HFF-Myc (cell line): ENCODE measurements at regions not wholly inside any gene's neighbourhood (a gene's known extent, or its start where the extent isn't known, plus 50 kb on each side); places are given as distances from the start of the nearest gene placed in this dataset.

Experiments used
- DNase-seq: peaks from one replicate; pipeline ENCODE4 v3.0.0-alpha.2; 2011; ENCODE audit warnings: low read depth; ENCODE audit errors: extremely low read depth
- H3K4me3 ChIP-seq: replicated peaks from 2 replicates; pipeline ENCODE4 v1.5.1; 2011; ENCODE audit warnings: low read depth, mild to moderate bottlenecking, control low read depth, low read length
- CTCF ChIP-seq: IDR thresholded peaks from 2 replicates; pipeline ENCODE4 v1.5.1; 2012; ENCODE audit warnings: mild to moderate bottlenecking, low read depth, low read length, control low read depth; ENCODE audit errors: missing control alignments

DNA sequence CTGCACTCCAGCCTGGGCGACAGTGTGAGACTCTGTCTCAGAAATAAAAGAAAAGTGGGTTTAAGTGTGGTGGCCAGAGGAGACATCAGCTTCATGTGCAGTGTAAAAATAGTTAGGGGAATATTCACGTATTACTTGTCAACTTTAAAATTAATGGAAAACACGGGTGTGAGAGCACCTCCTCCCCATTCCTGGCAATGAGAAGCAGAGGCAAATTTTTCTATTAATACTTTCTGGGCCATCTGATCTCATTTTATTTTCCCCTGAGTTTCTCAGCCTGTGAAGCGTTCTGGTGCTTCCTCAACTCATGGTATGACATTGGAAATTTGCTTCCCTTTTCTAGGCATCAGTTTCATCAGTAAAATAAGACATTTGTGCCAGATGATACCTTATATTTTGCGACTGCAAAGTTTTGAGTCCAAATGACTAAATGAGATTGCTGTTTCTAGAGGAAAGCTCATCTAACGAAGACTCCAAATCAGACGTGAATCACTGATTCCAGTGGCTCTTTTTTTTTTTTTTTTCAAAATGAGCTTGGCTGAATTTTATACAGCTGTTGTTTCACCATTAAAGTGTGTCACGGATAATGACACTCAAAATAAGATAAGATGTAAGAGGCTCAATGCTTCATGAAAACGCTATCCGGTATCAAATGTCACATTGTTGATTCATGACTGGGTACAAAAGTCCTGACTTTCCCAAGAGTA lies 104.6 kb downstream of the MSX2 start:
- H3K4me3 ChIP-seq: no peak overlapping the region
- no peak for DNase-seq
- TF ChIP-seq CTCF: no peak

DNA sequence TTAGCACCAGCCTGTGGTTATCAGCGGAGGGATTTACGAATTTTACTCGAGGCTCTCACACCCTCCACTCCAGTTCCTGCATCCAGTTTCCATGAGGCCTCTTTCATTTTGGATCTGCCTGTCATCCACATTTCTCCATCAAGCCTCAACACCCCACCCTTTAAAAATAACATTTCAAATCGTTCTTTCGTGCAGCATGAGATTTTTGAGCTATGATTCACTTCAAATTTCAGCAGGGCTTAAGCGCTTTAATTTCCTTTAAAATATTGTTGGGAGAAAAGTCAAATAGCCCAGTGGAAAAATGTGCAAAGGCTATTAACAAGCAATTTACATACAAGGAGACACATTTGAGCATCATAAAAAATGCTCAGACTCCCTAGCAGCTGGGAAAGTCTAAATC lies 103.2 kb downstream of the MSX2 start:
- no peak for DNase-seq
- no peak overlapping the region for H3K4me3 ChIP-seq
- TF ChIP-seq CTCF: no peak

DNA sequence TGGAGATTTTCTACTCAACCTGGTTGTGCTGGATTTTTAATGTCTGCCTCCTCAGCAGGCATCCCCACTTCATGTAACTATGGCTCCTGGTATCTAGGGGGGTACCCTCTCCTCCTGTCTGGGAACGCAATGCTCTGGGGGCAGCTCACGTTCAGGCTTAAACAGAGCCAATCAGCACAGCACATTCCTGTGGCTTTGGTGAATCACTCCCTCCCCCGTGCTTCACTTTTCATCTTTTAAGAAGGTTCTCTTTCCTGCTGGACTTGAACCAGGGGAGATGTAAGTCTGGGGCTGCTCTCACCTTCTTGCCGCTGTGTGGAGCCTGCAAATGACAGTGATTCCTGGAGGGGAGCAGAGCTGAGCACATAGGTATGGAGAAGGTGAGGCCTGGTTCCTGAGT lies 101.2 kb downstream of the MSX2 start:
- H3K4me3 ChIP-seq: no peak overlapping the region
- no peak for DNase-seq
- TF ChIP-seq CTCF: no peak

GRCh38 chr5:174818430-174818829 lies 94.0 kb downstream of the MSX2 start:
- TF ChIP-seq CTCF: no peak
- no peak overlapping the region for H3K4me3 ChIP-seq
- DNase-seq: no peak

- no peak for TF ChIP-seq CTCF
- H3K4me3 ChIP-seq: no peak overlapping the region
- DNase-seq: no peak
Measured at GRCh38 chr5:174817610-174818009, 93.2 kb downstream of the MSX2 start.

- no peak overlapping the region for H3K4me3 ChIP-seq
- no peak for DNase-seq
- peak; percentile 36 for TF ChIP-seq CTCF
Measured at GRCh38 chr5:174816858-174817257, 92.5 kb downstream of the MSX2 start.

DNA sequence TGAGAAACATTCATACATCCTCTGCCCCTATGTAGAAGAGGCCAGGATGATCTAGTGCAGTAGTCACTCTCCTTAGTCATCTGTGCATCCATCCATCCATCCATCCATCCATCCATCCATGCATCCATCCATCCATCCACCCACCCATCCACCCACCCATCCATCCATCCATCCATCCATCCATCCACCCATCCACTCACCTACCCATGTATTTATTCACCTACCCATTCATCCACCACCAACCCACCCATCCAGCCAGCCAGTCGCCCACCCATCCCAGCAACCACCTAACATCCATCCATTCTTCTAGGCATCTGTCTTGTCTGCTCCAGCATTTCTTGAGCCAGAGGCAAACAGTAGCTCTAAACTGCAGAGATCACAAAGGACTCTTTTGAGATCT lies 87.1 kb downstream of the MSX2 start:
- no peak for TF ChIP-seq CTCF
- no peak overlapping the region for H3K4me3 ChIP-seq
- no peak for DNase-seq
